ENCODE measurements at regions not wholly inside any gene's neighbourhood (a gene's known extent, or its start where the extent isn't known, plus 50 kb on each side); places are given as distances from the start of the nearest gene placed in this dataset.
"Not testable (repeated sequence)": the region's sequence is repeated elsewhere in the genome, so short reads cannot be mapped to it uniquely, and the experiment has no call there.

GRCh38 chr10:84571146-84571545 is 242.8 kb downstream of the CCSER2 start:
- in situ Hi-C loops (cut with MboI; ENCODE audit: low pct_unique_long_range_greater_than_20kb, low sequenced_read_pairs), result no loop called here
- DNase-seq, result no peak

DNA sequence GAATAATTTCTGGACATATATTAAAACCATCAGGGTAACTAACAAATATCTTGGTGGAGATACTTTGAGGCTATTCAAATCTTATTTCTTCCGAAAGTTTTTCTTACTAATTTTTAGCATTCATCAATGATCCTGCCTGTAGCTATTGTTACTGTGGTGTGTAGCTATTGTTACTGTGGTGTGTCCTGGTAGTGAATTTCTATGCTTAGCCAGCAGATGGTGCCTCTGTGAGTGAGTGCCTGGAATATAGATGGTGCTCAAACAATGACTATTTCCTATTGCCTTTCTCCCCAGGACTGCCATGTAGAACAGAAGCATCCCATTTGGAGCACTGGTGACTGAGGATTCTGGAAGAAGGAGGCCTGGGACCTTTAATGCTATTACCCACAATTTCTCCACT is 245.7 kb downstream of the CCSER2 start:
- peak; percentile 5 for DNase-seq
- in situ Hi-C loops (cut with MboI; ENCODE audit: low pct_unique_long_range_greater_than_20kb, low sequenced_read_pairs), result no loop called here

GRCh38 chr10:84581976-84582375 is 253.6 kb downstream of the CCSER2 start:
- DNase-seq, result no peak
- in situ Hi-C loops (cut with MboI; ENCODE audit: low pct_unique_long_range_greater_than_20kb, low sequenced_read_pairs), result no loop called here

DNA sequence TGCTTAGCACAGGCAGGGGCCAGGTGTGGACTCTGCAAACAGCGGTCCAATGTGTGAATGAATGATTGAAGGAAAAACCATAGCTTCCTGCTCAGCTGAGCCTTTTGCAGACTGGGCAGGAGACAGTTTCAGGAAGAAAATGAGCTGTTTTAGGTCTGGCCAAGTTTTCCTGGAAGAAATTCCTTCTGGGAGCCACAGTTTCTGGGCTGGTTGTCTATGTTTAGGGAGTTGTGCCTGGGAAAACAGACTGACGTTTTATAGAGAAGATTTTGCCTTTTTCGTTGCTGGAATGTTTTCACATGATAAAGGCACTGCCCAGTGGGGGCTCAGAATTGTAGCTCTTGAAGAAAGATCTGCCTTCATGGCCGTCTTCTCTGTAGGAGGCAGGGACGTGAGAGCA is 255.1 kb downstream of the CCSER2 start:
- DNase-seq, result no peak
- in situ Hi-C loops (cut with MboI; ENCODE audit: low pct_unique_long_range_greater_than_20kb, low sequenced_read_pairs), result no loop called here

GRCh38 chr10:84587789-84588188 is 259.4 kb downstream of the CCSER2 start:
- in situ Hi-C loops (cut with MboI; ENCODE audit: low pct_unique_long_range_greater_than_20kb, low sequenced_read_pairs), result no loop called here
- DNase-seq, result no peak

DNA sequence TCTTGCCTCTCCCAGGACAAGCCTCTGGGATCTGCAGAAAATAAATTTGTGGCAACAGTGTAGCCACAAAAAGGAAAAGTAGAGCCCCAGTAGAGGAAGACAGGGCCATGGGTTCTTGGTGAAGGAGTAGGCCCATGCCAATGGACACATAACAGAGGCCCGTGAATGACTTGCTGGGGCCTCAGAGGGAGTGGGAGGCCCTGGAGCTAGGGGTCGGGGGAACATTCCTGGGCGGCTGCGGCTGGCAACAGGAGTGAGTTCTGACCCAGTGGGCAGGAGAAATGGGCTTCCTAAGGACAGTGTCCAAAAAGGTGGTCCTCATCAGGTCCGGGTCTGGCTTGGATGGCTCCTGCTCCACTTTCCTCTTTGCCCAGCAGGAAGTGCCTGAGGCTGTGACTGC is 260.0 kb downstream of the CCSER2 start:
- no peak for DNase-seq
- in situ Hi-C loops (cut with MboI; ENCODE audit: low pct_unique_long_range_greater_than_20kb, low sequenced_read_pairs), result no loop called here

- in situ Hi-C loops (cut with MboI; ENCODE audit: low pct_unique_long_range_greater_than_20kb, low sequenced_read_pairs), result no loop called here
Measured at GRCh38 chr10:84588971-84589370, 260.6 kb downstream of the CCSER2 start.

GRCh38 chr10:84589526-84590205 is 261.3 kb downstream of the CCSER2 start:
- no peak for DNase-seq
- in situ Hi-C loops (cut with MboI; ENCODE audit: low pct_unique_long_range_greater_than_20kb, low sequenced_read_pairs), result no loop called here

More at GRCh38 chr10:84588971-84589370, 260.6 kb downstream of the CCSER2 start:
- no peak for DNase-seq

- no peak for DNase-seq
- in situ Hi-C loops (cut with MboI; ENCODE audit: low pct_unique_long_range_greater_than_20kb, low sequenced_read_pairs), result no loop called here
Measured at GRCh38 chr10:84590327-84591193, 262.2 kb downstream of the CCSER2 start.

- in situ Hi-C loops (cut with MboI; ENCODE audit: low pct_unique_long_range_greater_than_20kb, low sequenced_read_pairs), result no loop called here
Measured at GRCh38 chr10:84593506-84593905, 265.1 kb downstream of the CCSER2 start.

DNA sequence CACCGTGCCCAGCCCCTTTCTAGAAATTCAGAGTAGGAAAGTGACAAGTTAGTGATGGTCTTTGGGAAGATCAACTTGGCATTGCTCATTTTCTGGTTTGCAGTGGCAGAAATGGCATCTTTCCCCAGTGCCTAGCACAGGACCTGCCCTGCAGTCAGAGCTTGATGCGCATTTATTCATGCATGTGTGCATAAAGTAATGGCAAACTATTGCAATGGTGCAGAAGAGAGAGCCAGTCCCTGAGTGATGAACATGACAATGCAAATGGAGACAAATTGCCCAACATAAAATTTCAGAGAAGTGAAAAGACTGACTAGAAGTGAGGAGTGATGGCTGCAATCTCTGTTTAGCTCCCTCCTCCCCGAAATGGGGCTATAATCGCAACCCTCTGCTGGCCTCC is 268.2 kb downstream of the CCSER2 start:
- in situ Hi-C loops (cut with MboI; ENCODE audit: low pct_unique_long_range_greater_than_20kb, low sequenced_read_pairs), result no loop called here

More at GRCh38 chr10:84593506-84593905, 265.1 kb downstream of the CCSER2 start:
- DNase-seq, result no peak

DNA sequence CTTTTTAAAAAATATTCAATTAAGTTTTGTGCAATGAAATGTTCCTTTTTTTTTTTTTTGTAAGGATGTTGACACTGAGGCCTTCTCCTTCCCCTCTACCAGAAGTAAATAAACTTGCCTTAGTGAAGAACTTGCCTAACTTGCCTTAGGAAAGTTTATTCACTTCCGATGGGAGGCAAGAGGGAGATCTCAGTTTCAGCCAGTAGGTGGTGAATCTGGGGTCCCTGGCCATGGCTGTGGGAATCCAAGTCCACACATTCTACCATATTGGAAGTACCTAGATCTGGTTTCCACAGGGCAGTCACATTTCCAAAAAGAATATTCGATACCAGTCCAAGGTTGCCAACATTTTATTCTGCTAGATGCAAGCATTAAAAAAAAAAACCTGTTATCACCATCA is 270.9 kb downstream of the CCSER2 start:
- in situ Hi-C loops (cut with MboI; ENCODE audit: low pct_unique_long_range_greater_than_20kb, low sequenced_read_pairs), result no loop called here
- no peak for DNase-seq

More for the DNA sequence above, 268.2 kb downstream of the CCSER2 start:
- DNase-seq, result no peak

GRCh38 chr10:84600947-84601346 is 272.6 kb downstream of the CCSER2 start:
- in situ Hi-C loops (cut with MboI; ENCODE audit: low pct_unique_long_range_greater_than_20kb, low sequenced_read_pairs), result no loop called here
- DNase-seq, result no peak

GRCh38 chr10:84602543-84602942 is 274.2 kb downstream of the CCSER2 start:
- DNase-seq; in situ Hi-C loops (cut with MboI; ENCODE audit: low pct_unique_long_range_greater_than_20kb, low sequenced_read_pairs): not testable (repeated sequence)

DNA sequence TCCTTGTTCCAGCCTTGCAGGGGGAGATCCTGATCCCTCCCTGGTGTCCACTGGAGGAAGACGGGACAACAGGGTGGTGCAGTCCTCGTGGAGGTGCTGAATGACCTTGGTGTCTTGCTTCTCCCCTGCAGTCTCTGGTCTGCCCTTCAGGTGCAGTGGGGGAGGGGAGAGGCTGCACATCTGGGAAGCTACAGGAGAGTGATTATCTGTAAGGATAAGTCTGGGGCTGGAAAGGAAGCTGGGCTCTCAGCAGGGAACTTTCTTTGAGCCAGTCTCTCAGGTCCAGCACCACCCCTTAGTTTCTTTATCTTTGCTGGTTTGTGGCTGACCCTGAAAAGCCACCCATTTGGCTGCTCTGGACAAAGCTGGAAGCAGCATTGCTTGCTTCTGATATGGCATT is 275.6 kb downstream of the CCSER2 start:
- in situ Hi-C loops (cut with MboI; ENCODE audit: low pct_unique_long_range_greater_than_20kb, low sequenced_read_pairs), result no loop called here
- DNase-seq, result no peak

DNA sequence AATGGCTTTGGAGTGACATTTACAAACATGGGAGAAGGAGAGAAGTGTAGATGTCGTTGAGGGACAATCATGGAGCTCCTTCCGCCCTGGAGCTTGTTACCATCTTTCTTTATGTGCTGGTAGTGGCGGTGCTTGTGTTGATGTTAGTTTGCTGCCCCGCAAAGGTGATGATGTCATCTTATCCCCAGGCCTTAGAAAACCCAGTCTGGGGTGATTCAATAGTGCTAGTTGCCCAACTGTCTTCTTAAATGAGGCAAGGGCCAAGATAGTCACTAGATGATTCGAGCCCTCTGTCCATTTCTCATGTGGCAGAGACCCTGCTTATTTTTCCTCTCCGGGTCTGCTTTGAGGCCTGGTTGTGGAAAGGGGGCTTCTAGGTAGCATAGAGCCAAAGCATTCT is 277.4 kb downstream of the CCSER2 start:
- in situ Hi-C loops (cut with MboI; ENCODE audit: low pct_unique_long_range_greater_than_20kb, low sequenced_read_pairs), result no loop called here
- DNase-seq, result no peak

GRCh38 chr10:84606428-84606827 is 278.0 kb downstream of the CCSER2 start:
- in situ Hi-C loops (cut with MboI; ENCODE audit: low pct_unique_long_range_greater_than_20kb, low sequenced_read_pairs), result no loop called here

GRCh38 chr10:84607044-84607443 is 278.7 kb downstream of the CCSER2 start:
- in situ Hi-C loops (cut with MboI; ENCODE audit: low pct_unique_long_range_greater_than_20kb, low sequenced_read_pairs), result no loop called here
- DNase-seq, result no peak

More at GRCh38 chr10:84606428-84606827, 278.0 kb downstream of the CCSER2 start:
- DNase-seq, result no peak

DNA sequence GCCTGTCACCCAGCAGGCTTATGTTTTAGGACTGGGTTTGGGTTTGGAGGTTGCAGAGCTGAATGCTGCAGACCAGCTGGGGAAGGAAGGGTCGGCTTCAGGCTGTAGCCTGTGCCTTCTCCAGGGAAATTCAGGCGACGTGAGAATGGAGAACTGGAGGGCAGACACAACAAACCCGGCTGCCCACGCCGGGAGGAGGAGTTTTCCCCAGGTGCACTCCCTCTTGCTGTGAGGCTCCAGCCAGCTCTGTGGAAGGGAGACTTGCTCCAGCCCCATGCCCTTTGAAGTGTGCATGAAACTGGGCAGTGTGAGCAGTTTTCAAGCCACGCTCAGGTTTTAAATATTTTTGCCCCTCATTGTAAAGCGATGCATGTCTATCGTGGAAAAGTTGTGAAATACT is 279.1 kb downstream of the CCSER2 start:
- in situ Hi-C loops (cut with MboI; ENCODE audit: low pct_unique_long_range_greater_than_20kb, low sequenced_read_pairs), result no loop called here
- no peak for DNase-seq

- in situ Hi-C loops (cut with MboI; ENCODE audit: low pct_unique_long_range_greater_than_20kb, low sequenced_read_pairs), result no loop called here
- DNase-seq, result no peak
Measured at GRCh38 chr10:84608126-84608525, 279.7 kb downstream of the CCSER2 start.
